GM18858 (cell line): ENCODE measurements at regions not wholly inside any gene's neighbourhood (a gene's known extent, or its start where the extent isn't known, plus 50 kb on each side); places are given as distances from the start of the nearest gene placed in this dataset.

Experiments used
- ATAC-seq: cut with Tn5 transposase; IDR thresholded peaks from one replicate; pipeline ENCODE4 v1.9.1; 2021; ENCODE audit not compliant: unreplicated experiment

DNA sequence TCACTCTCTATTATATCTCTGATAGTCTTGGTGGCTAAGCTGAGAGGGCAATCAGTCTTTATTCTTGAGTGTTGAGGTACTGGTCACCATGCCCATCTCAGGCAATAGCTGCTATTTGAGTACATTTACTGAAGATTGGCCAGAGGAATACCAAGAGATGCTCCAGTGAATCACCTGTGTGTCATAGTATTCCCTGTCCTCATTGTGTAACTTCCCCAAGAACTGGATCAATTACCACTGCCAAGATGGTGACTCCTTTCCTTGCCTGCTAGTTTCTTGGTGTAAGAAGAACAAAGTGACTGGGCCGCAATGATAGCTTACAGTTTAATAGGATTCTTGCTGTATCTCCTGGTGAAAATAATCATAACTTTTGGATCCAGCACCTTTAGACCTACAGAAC lies 418.7 kb upstream of the KIF2A start:
- no peak for ATAC-seq

DNA sequence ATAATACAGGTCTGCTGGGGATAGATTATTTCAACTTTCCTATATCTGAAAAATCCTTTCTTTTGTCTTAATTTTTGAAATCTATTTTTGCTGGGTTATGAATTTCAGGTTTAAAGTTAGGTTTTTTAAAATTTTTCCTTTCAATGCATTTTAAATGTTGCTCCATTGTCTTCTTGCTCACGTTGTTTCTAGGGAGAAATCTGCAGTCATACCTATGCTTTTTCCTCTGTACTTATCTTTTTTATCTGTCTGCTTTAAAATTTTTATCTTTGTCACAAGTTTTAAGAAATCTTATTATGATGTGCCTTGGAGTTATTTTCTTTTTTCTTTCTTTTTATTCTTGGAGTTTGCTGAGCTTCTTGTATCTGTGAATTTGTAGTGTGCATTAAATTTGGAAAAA lies 412.0 kb upstream of the KIF2A start:
- ATAC-seq: no peak

- no peak for ATAC-seq
Observed at GRCh38 chr5:61896811-61897210, 409.2 kb upstream of the KIF2A start.

DNA sequence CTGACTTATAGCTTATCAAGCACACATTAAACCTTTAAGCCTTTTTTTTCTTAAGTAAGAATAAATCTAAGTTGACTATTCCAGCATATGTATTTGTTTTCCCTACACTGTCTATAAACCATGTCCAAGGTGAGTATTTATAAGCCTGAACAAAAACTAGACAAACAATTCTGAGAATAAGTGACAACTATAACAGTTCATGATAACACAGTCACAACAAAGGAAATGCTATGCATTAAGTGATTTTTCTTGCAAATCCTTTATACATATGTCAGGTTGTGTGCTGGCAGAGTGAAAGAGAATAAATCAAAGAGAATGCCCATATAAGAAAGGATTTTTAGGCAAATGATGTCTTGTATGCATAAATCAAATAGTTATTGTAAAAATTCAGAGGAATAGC lies 408.8 kb upstream of the KIF2A start:
- ATAC-seq: no peak

- ATAC-seq: no peak
Observed at GRCh38 chr5:61901997-61902396, 404.0 kb upstream of the KIF2A start.

- no peak for ATAC-seq
Observed at GRCh38 chr5:61904730-61905129, 401.3 kb upstream of the KIF2A start.

GRCh38 chr5:61905613-61906012 lies 400.4 kb upstream of the KIF2A start:
- no peak for ATAC-seq

GRCh38 chr5:61906820-61907219 lies 399.2 kb upstream of the KIF2A start:
- ATAC-seq: no peak

DNA sequence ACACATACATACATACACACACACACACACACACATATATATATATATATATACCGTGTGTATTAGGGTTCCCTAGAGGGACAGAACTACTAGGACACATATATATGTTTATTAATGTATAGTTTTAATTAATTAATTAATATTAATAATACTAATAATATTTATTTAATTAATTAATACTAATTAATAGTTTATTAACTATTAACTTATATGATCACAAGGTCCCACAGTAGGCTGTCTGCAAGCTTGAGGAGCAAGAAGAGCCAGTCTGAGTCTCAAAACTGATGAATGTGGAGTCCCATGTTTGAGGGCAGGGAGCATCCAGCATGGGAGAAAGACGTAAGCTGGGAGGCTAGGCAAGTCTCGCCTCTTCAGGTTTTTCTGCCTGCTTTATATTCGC lies 398.0 kb upstream of the KIF2A start:
- ATAC-seq: no peak

GRCh38 chr5:61910771-61911170 lies 395.2 kb upstream of the KIF2A start:
- ATAC-seq: no peak

DNA sequence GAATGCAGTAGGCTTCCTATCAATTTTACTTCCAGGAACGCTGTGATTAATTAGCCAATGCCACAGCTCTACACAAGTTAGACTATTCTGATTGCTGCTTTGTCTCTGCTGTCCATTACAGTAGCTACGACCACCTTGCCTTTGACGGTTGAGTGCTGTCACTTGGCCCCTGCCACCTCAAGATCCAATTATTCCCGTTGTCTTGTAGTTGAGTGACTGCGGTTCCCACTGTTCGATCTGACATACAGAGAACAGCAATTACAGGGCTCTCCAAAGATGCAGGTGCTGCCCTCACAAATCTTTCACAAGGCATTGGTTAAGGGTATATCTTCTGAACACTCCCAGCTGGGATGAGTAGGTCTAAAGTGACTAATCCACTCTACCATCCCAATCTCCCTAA lies 393.4 kb upstream of the KIF2A start:
- no peak for ATAC-seq

DNA sequence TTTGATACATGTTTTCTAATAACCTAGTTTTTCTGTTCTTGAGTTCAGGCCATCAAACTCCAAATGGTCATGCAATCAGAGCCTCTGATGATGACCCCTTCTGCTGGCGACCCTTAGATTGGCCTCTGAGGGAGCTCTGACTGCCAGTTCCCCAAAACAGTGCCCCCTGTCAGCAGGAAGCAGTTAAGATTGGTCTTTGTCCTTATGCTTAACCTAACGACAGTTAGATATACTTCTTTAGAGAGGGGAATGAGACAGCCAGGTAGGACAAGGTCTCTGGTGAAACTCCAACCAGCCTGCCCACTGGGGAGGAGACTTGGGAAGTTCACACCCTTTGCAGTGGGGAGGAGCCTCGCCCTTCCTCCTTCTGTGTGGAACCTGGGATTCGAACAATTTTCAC lies 390.4 kb upstream of the KIF2A start:
- no peak for ATAC-seq

DNA sequence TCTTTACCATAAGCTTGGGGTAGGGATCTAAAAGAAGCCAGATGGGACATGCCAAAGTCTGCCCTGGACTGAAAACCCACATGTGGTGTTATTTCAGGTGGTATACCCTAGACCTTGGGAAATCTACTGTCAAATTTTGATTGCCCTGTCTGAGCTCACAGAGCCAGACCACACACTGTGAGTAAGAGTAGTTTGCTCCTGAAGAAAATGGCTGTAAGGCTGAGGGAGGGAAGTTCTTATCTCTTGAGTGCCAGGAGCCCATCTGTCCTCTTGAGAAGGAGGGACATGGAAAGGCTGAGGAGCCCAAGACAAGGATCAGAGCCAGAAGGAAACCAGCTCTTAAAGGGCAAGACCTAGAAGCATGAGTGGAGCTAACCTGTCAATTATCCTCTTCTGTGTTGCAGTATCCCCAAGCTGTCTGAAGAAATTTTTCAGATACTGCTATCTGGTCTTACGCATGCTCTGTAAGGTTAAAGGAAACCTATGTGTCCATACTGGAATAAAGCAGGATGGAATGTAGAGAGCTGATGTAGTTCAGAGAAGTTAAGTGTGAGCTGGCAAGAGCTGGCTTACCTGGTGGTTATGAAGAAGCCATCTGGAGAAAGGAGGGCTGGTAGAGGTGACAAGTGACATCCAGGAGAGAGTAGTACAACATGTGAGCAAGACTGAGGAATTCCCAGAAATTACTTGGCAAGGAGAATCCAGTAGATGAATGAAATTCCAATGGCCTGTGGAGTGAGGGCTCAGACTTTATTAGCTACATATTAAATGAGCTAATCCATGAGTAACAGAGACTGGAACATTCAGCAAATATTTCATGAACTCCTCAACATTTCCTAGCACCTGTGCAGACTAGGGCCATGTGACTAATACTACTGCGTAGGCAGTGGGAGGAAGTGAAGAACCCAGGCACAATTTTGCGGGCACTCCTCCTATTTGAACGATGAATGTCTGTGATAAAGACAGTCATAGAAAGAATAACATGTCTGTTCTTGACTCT lies 389.1 kb upstream of the KIF2A start:
- ATAC-seq: no peak

GRCh38 chr5:61918611-61919010 lies 387.4 kb upstream of the KIF2A start:
- ATAC-seq: no peak

GRCh38 chr5:61919920-61920319 lies 386.1 kb upstream of the KIF2A start:
- no peak for ATAC-seq

DNA sequence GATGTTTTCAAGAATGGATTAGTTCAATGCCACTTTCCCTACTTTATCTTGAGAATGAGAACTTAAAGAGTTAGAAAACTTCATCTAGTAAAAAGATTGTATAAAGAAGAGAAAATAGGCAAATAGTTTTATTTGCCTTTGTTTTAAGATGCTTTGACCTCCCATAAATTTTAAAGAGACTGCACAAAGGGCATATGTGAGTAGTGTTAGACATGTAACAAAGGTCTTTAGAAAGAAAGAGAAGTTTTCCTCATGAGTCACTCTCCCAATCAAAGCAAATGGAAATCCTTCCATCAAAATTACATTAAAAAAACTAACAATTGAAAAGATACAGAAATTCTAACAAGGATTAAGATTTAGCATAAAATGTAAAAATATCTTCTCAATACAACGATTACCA lies 381.8 kb upstream of the KIF2A start:
- no peak for ATAC-seq

DNA sequence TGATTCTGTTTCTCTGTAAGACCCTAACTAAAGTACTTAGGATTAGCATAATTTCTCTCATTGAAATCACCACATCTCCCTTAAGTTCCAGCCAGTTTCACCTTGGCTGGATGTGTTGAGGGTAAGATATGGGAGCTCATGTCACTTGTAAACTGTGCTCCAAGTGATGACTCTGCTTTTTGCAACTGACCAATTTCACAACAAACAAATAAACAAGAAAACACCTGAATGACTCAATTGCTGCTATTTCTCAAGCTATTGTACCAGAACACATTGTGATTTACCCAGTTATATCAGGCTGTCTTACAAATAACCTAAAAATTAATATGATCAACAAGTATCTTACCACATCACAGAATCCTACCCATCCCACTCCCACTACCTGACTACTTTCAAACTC lies 379.1 kb upstream of the KIF2A start:
- no peak for ATAC-seq

DNA sequence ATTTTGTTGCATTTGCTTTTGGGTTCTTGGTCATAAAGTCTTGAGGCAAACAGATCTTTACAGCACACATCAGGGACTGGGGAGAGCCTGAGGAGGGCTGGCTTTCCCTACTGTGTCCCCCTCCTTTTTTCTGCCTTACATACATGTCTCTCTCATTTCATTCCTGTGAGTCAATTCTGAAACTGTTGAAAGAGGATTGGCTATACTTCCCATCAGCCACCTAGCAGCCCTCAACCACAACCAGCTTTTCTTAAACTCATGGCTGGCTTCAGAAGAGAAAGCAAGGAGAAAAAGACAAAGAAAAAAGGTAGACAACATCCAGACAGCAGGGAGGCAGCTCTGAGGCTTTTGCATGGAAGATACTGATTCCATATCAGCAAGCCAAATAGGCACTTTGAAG lies 374.8 kb upstream of the KIF2A start:
- no peak for ATAC-seq

GRCh38 chr5:61933787-61934626 lies 372.0 kb upstream of the KIF2A start:
- no peak for ATAC-seq

DNA sequence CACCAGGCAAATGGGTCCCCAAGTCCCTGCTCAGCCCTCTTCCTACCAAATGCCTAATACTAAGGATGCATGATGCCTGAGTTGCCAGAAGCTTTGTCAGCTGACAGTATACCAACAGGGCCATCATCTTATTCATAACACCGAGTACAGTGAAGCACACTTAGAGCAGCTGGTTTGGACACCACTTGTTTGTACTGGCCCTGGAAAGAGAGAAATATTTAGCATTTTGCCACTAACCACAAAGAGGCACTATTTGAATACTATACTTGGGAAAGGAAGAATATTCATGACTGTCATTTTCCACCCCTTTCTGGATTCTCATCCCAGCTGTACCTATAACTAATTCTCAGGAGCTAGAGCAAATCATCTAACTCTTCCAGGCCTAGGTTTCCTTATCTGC lies 364.4 kb upstream of the KIF2A start:
- no peak for ATAC-seq

- ATAC-seq: no peak
Observed at GRCh38 chr5:61942462-61943049, 363.4 kb upstream of the KIF2A start.

DNA sequence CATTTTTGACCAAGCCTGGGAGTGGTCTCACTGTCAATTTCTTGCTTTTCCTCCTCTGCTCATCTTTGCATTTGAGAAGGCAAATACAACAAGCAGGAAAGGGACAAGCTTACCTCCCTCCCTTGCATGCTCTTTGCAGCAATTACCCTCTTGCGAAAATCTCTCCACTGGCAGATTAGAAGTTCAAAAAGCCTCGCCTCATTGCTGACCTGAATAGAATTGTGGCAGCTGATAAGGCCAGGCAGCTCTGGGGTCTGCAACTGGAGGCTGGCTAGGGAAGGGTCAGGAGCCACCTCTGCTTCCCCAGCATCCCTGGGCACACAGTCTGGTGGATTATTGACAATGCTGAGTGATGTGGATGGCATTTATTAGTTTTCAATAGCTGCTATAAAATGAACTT lies 362.3 kb upstream of the KIF2A start:
- ATAC-seq: no peak
